OCI-LY3 (cell line): ENCODE measurements at regions not wholly inside any gene's neighbourhood (a gene's known extent, or its start where the extent isn't known, plus 50 kb on each side); places are given as distances from the start of the nearest gene placed in this dataset.

ENCODE experiments used
- H2AFZ ChIP-seq: fragments of 200-600, 300-600 bp; shearing (Covaris generic); 2 replicates; pipeline ENCODE4 v1.6.0; 2014; ENCODE audit warnings: antibody characterized with exemption, low read depth, low read length
- H3K27ac ChIP-seq: fragments of 200-600, 300-600 bp; sonication (generic); 2 replicates; pipeline ENCODE4 v1.5.1; 2014; ENCODE audit warnings: mild to moderate bottlenecking, low read length, moderate library complexity, mixed read lengths
- H3K27me3 ChIP-seq: fragments of 200-600, 300-600 bp; sonication (generic); 2 replicates; pipeline ENCODE4 v1.6.1; 2014; ENCODE audit warnings: low read depth, low read length, mixed read lengths
- H3K36me3 ChIP-seq: fragments of 200-600, 300-600 bp; sonication (generic); replicated peaks from 2 replicates; pipeline ENCODE3; 2014; ENCODE audit warnings: low read depth, low read length, mixed read lengths
- H3K4me1 ChIP-seq: fragments of 300-600, 200-600 bp; sonication (generic); 2 replicates; pipeline ENCODE4 v1.6.1; 2014; ENCODE audit warnings: low read length, mixed read lengths
- H3K4me2 ChIP-seq: fragments of 200-600, 300-600 bp; sonication (generic); 2 replicates; pipeline ENCODE4 v1.6.1; 2014; ENCODE audit warnings: low read length, mixed read lengths
- H3K4me3 ChIP-seq: fragments of 300-600, 200-600 bp; sonication (generic); 2 replicates; pipeline ENCODE4 v1.5.1; 2014; ENCODE audit warnings: antibody characterized with exemption, mild to moderate bottlenecking, low read length, moderate library complexity
- H3K79me2 ChIP-seq: fragments of 300-600, 200-600 bp; shearing (Covaris generic); 2 replicates; pipeline ENCODE4 v1.6.1; 2014; ENCODE audit warnings: mild to moderate bottlenecking, low read length, mixed read lengths
- H3K9ac ChIP-seq: fragments of 300-600, 200-600 bp; shearing (Covaris generic); 2 replicates; pipeline ENCODE4 v1.6.0; 2014; ENCODE audit warnings: mild to moderate bottlenecking, low read length, moderate library complexity
- H3K9me3 ChIP-seq: fragments of 200-600, 300-600 bp; shearing (Covaris generic); 2 replicates; pipeline ENCODE4 v1.6.1; 2014; ENCODE audit warnings: low read length, mixed read lengths; ENCODE audit not compliant: insufficient read depth
- H4K20me1 ChIP-seq: fragments of 200-600, 300-600 bp; sonication (generic); 2 replicates; pipeline ENCODE4 v1.6.1; 2016; ENCODE audit warnings: low read length, mixed read lengths; ENCODE audit not compliant: insufficient read depth
- EZH2phosphoT487 ChIP-seq: fragments of 200-600 bp; shearing (Covaris generic); IDR thresholded peaks from 2 replicates; pipeline ENCODE4 v1.6.1; 2018; ENCODE audit warnings: antibody characterized with exemption, mixed run types, low read depth
- TF ChIP-seq, protein P1 (sequence below): fragments of 200-600, 300-600 bp; sonication (generic); IDR thresholded peaks from 2 replicates; pipeline ENCODE4 v1.5.1; 2014; ENCODE audit warnings: antibody characterized with exemption, low read length, low read depth

DNA sequence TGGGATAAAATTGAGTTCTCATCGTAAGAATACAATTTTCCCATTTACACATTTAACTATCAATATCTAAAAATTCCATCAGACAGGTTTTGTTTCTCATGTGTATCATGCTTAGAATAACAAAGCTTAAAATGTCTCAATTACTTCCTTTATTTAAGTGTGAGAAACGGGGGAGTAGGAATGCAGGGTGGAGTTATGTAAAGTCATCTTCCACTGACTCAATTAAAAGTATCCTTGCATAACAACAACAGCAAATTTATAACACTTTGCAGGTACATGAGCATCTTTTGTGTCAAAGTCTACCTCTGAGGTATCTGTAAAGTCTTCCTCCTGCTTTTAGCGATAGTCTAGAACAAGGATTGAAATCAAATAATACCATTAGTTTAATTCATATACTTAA is 327.1 kb downstream of the EPHA4 start:
- no peaks in the 10 kb centered on the region for H4K20me1 ChIP-seq
- H3K9ac ChIP-seq: no peak overlapping the region
- TF ChIP-seq EZH2phosphoT487: no peak
- TF ChIP-seq, protein P1, sequence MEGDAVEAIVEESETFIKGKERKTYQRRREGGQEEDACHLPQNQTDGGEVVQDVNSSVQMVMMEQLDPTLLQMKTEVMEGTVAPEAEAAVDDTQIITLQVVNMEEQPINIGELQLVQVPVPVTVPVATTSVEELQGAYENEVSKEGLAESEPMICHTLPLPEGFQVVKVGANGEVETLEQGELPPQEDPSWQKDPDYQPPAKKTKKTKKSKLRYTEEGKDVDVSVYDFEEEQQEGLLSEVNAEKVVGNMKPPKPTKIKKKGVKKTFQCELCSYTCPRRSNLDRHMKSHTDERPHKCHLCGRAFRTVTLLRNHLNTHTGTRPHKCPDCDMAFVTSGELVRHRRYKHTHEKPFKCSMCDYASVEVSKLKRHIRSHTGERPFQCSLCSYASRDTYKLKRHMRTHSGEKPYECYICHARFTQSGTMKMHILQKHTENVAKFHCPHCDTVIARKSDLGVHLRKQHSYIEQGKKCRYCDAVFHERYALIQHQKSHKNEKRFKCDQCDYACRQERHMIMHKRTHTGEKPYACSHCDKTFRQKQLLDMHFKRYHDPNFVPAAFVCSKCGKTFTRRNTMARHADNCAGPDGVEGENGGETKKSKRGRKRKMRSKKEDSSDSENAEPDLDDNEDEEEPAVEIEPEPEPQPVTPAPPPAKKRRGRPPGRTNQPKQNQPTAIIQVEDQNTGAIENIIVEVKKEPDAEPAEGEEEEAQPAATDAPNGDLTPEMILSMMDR: no peak
- H3K4me2 ChIP-seq: no peak overlapping the region
- H3K27me3 ChIP-seq: no peaks in the 10 kb centered on the region
- no peak overlapping the region for H3K4me3 ChIP-seq
- H3K27ac ChIP-seq: no peak overlapping the region
- H2AFZ ChIP-seq: no peak overlapping the region
- H3K9me3 ChIP-seq: no peaks in the 10 kb centered on the region
- no peaks in the 10 kb centered on the region for H3K36me3 ChIP-seq
- H3K79me2 ChIP-seq: no peaks in the 10 kb centered on the region
- H3K4me1 ChIP-seq: no peaks in the 10 kb centered on the region

DNA sequence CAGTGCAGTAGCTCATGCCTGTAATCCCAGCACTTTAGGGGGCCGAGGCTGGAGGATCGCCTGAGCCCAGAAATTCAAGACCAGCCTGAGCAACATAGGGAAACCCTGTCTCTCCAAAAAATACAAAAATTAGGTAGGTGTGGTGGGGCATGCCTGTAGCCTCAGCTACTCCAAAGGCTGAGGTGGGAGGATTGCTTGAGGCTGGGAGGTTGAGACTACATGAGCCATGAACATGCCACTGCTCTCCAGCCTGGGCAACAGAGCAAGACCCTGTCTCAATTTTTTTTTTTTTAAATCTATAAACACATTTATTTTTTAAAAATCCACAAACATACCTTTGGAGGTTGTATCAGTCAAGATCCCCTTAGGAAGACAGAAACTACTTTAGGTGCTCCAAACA is 326.3 kb downstream of the EPHA4 start:
- no peak for TF ChIP-seq EZH2phosphoT487
- TF ChIP-seq, protein P1: no peak
- H3K79me2 ChIP-seq: no peaks in the 10 kb centered on the region
- no peak overlapping the region for H2AFZ ChIP-seq
- H3K4me3 ChIP-seq: no peak overlapping the region
- no peaks in the 10 kb centered on the region for H3K4me1 ChIP-seq
- H3K27ac ChIP-seq: no peak overlapping the region
- H3K4me2 ChIP-seq: no peak overlapping the region
- H3K27me3 ChIP-seq: no peaks in the 10 kb centered on the region
- H3K9me3 ChIP-seq: no peaks in the 10 kb centered on the region
- no peak overlapping the region for H3K9ac ChIP-seq
- no peaks in the 10 kb centered on the region for H3K36me3 ChIP-seq
- no peaks in the 10 kb centered on the region for H4K20me1 ChIP-seq

GRCh38 chr2:221254299-221254698 is 317.8 kb downstream of the EPHA4 start:
- Histone ChIP-seq H3K79me2 (no peaks in the 10 kb centered on the region), H3K4me2 (no peak overlapping the region), H3K4me3 (no peak overlapping the region), H3K36me3 (no peaks in the 10 kb centered on the region), H3K9me3 (no peaks in the 10 kb centered on the region), H3K27me3 (no peaks in the 10 kb centered on the region), H2AFZ (no peak overlapping the region), H3K27ac (no peak overlapping the region), H3K4me1 (no peaks in the 10 kb centered on the region), H3K9ac (no peak overlapping the region), H4K20me1 (no peaks in the 10 kb centered on the region)
- TF ChIP-seq, protein P1: no peak
- no peak for TF ChIP-seq EZH2phosphoT487

GRCh38 chr2:221255862-221256261 is 316.2 kb downstream of the EPHA4 start:
- Histone ChIP-seq H3K9ac (no peak overlapping the region), H2AFZ (no peak overlapping the region), H3K36me3 (no peaks in the 10 kb centered on the region), H3K79me2 (no peaks in the 10 kb centered on the region), H3K4me2 (no peak overlapping the region), H3K27ac (no peak overlapping the region), H4K20me1 (no peaks in the 10 kb centered on the region), H3K4me1 (peaks cover 7% of the 10 kb centered on the region), H3K9me3 (no peaks in the 10 kb centered on the region), H3K27me3 (no peaks in the 10 kb centered on the region), H3K4me3 (no peak overlapping the region)
- TF ChIP-seq, protein P1: no peak
- TF ChIP-seq EZH2phosphoT487: no peak
